Liver (tissue), 7 donors: ENCODE measurements at regions not wholly inside any gene's neighbourhood (a gene's known extent, or its start where the extent isn't known, plus 50 kb on each side); places are given as distances from the start of the nearest gene placed in this dataset.

Source experiments
- DNase-seq: peaks from one replicate; pipeline ENCODE4 v3.0.0-alpha.2; 2017; ENCODE audit warnings: low spot score
- H3K27ac ChIP-seq, 2 donors: one replicate each; pipeline ENCODE4 v1.7.0; 2013; ENCODE audit warnings: inconsistent platforms in 2 of 2, low read length in 2 of 2, control low read depth in 1 of 2, low read depth in 1 of 2, mild to moderate bottlenecking in 1 of 2
- H3K27me3 ChIP-seq, 4 donors: one replicate each; pipeline versions ENCODE4 v1.6.1 to v1.7.0; 2013; ENCODE audit warnings: low read length in 3 of 4, inconsistent platforms in 1 of 4, mild to moderate bottlenecking in 1 of 4, moderate library complexity in 1 of 4; ENCODE audit not compliant: control insufficient read depth in 4 of 4, insufficient read depth in 4 of 4
- H3K36me3 ChIP-seq, 4 donors: one replicate each; pipeline versions ENCODE4 v1.6.1 to v1.7.0; 2013; ENCODE audit warnings: low read length in 3 of 4, mild to moderate bottlenecking in 3 of 4, low read depth in 1 of 4, moderate library complexity in 1 of 4; ENCODE audit not compliant: control insufficient read depth in 4 of 4, insufficient read depth in 3 of 4
- H3K4me1 ChIP-seq, 4 donors: one replicate each; pipeline versions ENCODE4 v1.6.1 to v1.7.0; 2013; ENCODE audit warnings: low read length in 3 of 4, mild to moderate bottlenecking in 3 of 4, moderate library complexity in 1 of 4; ENCODE audit not compliant: control insufficient read depth in 4 of 4, insufficient read depth in 4 of 4
- H3K4me3 ChIP-seq, 3 donors: one replicate each; pipeline versions ENCODE4 v1.6.1 to v1.7.0; 2013; ENCODE audit warnings: low read length in 3 of 3, control low read depth in 1 of 3, low read depth in 1 of 3, mild to moderate bottlenecking in 1 of 3
- H3K9ac ChIP-seq, 2 donors: one replicate each; pipeline ENCODE4 v1.7.0; 2013; ENCODE audit warnings: low read length in 2 of 2, mild to moderate bottlenecking in 2 of 2, moderate library complexity in 2 of 2, control low read depth in 1 of 2, low read depth in 1 of 2
- H3K9me3 ChIP-seq, 4 donors: one replicate each; pipeline versions ENCODE4 v1.6.1 to v1.7.0; 2013; ENCODE audit warnings: low read length in 3 of 4; ENCODE audit not compliant: control insufficient read depth in 4 of 4
- ATF3 ChIP-seq: IDR thresholded peaks from 2 replicates; pipeline ENCODE4 v1.6.1; 2016; ENCODE audit warnings: antibody characterized with exemption
- EGR1 ChIP-seq, 2 donors: IDR thresholded peaks; 2 replicates each; pipeline ENCODE4 v1.6.1; 2016 to 2018; ENCODE audit warnings: antibody characterized with exemption in 2 of 2, low read depth in 2 of 2
- FOXA1 ChIP-seq: IDR thresholded peaks from 2 replicates; pipeline ENCODE4 v1.6.1; 2016; ENCODE audit warnings: antibody characterized with exemption
- FOXA2 ChIP-seq: IDR thresholded peaks from 2 replicates; pipeline ENCODE4 v1.6.1; 2016; ENCODE audit warnings: antibody characterized with exemption
- GABPA ChIP-seq, 2 donors: IDR thresholded peaks in 1 of 2; conservative IDR thresholded peaks in 1 of 2; 2 replicates each; pipeline ENCODE4 v1.6.1; 2016; ENCODE audit warnings: antibody characterized with exemption in 2 of 2, mild to moderate bottlenecking in 1 of 2, moderate library complexity in 1 of 2
- HNF4A ChIP-seq, 2 donors: conservative IDR thresholded peaks; 2 replicates each; pipeline ENCODE4 v1.6.1; 2016; ENCODE audit warnings: antibody characterized with exemption in 2 of 2, mild to moderate bottlenecking in 2 of 2
- HNF4G ChIP-seq: IDR thresholded peaks from 2 replicates; pipeline ENCODE4 v1.6.1; 2016; ENCODE audit warnings: antibody characterized with exemption
- JUND ChIP-seq, 2 donors: IDR thresholded peaks; 2 replicates each; pipeline ENCODE4 v1.6.1; 2016; ENCODE audit warnings: antibody characterized with exemption in 2 of 2
- MAX ChIP-seq: IDR thresholded peaks from 2 replicates; pipeline ENCODE4 v1.6.1; 2016; ENCODE audit warnings: antibody characterized with exemption
- NR2F2 ChIP-seq: IDR thresholded peaks from 2 replicates; pipeline ENCODE4 v1.6.1; 2016; ENCODE audit warnings: antibody characterized with exemption
- RAD21 ChIP-seq, 2 donors: IDR thresholded peaks; 2 replicates each; pipeline ENCODE4 v1.6.1; 2016; ENCODE audit warnings: antibody characterized with exemption in 2 of 2, mild to moderate bottlenecking in 2 of 2
- REST ChIP-seq: IDR thresholded peaks from 2 replicates; pipeline ENCODE4 v1.6.1; 2016; ENCODE audit warnings: antibody characterized with exemption, mild to moderate bottlenecking
- RXRA ChIP-seq, 2 donors: IDR thresholded peaks; 2 replicates each; pipeline ENCODE4 v1.6.1; 2017 to 2018; ENCODE audit warnings: antibody characterized with exemption in 2 of 2, mild to moderate bottlenecking in 1 of 2
- SP1 ChIP-seq: IDR thresholded peaks from 2 replicates; pipeline ENCODE4 v1.6.1; 2018; ENCODE audit warnings: antibody characterized with exemption, mild to moderate bottlenecking
- TAF1 ChIP-seq: conservative IDR thresholded peaks from 2 replicates; pipeline ENCODE4 v1.6.1; 2016; ENCODE audit warnings: antibody characterized with exemption, mild to moderate bottlenecking
- YY1 ChIP-seq: IDR thresholded peaks from 2 replicates; pipeline ENCODE4 v1.6.1; 2016; ENCODE audit warnings: antibody characterized with exemption, mild to moderate bottlenecking
- WGBS: extraction: QIAGEN DNeasy Blood & Tissue Kit; methylation state at CpG from one replicate; pipeline ENCODE4 v1.1.7; 2013; 5-methylcytosine and 5-hydroxymethylcytosine counted together
- TF ChIP-seq, protein P1 (sequence below): IDR thresholded peaks from 2 replicates; pipeline ENCODE4 v1.6.1; 2016; ENCODE audit warnings: antibody characterized with exemption
- donor health status: healthy.
- donor health status: healthy.
- donor health status: healthy.
- donor health status: healthy.

GRCh38 chr6:54771968-54772367, 74.6 kb upstream of the FAM83B start:
- no peaks in the 10 kb centered on the region for H3K27me3 ChIP-seq
- no peak overlapping the region for H3K27ac ChIP-seq
- no peak overlapping the region for H3K9ac ChIP-seq
- WGBS = 75% methylated on average over 3 of the region's 3 CpGs
- DNase-seq = no peak
- no peak for TF ChIP-seq RAD21 (IDR thresholded peaks at IDR 0.05)
- TF ChIP-seq HNF4A (conservative IDR thresholded peaks at IDR 0.05) = peak in 1 of 2 donors; percentile 8
- H3K9me3 ChIP-seq = no peaks in the 10 kb centered on the region
- no peaks in the 10 kb centered on the region for H3K4me1 ChIP-seq
- H3K36me3 ChIP-seq = no peaks in the 10 kb centered on the region
- H3K4me3 ChIP-seq = no peak overlapping the region

DNA sequence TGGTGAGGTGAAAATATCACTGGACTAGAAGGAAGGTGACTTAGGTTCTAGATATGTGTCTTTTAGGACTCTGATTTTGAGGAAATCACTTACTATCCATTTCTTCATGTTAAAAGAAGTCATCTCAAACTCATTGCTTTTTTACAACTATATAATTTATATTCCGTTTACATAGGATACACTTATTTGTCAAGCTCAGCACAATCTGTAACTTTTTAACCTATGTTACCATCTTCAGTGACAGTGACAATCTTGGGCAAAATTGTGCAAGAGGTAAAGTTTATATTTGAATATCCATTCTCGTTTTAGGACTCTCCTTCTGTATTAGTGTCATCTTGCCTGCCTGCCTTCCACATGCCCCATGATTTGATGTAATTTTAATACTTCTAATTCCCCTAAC, 74.0 kb upstream of the FAM83B start:
- DNase-seq = no peak
- H3K27me3 ChIP-seq = no peaks in the 10 kb centered on the region
- H3K27ac ChIP-seq = no peak overlapping the region
- H3K4me1 ChIP-seq = no peaks in the 10 kb centered on the region
- H3K9me3 ChIP-seq = no peaks in the 10 kb centered on the region
- no peak overlapping the region for H3K4me3 ChIP-seq
- no peak overlapping the region for H3K9ac ChIP-seq
- H3K36me3 ChIP-seq = no peaks in the 10 kb centered on the region
- TF ChIP-seq ATF3 (no peak), TAF1 (no peak), REST (no peak), MAX (no peak), HNF4A (conservative IDR thresholded peaks at IDR 0.05) (no peak), RAD21 (IDR thresholded peaks at IDR 0.05) (no peak), GABPA (IDR thresholded peaks at IDR 0.05 in 1 of 2, conservative IDR thresholded peaks at IDR 0.05 in 1 of 2) (no peak), RXRA (IDR thresholded peaks at IDR 0.05) (no peak)
- WGBS = 58% methylated on average over 2 of the region's 2 CpGs

GRCh38 chr6:54775576-54775975, 71.0 kb upstream of the FAM83B start:
- no peaks in the 10 kb centered on the region for H3K4me1 ChIP-seq
- 75% methylated on average over 1 of the region's 1 CpG for WGBS
- TF ChIP-seq EGR1 (IDR thresholded peaks at IDR 0.05; ENCODE audit: low read depth in 2 of 2) = no peak
- no peak for TF ChIP-seq HNF4A (conservative IDR thresholded peaks at IDR 0.05)
- no peak for TF ChIP-seq YY1
- no peak for TF ChIP-seq SP1
- TF ChIP-seq FOXA1 = no peak
- no peak for TF ChIP-seq MAX
- TF ChIP-seq FOXA2 = no peak
- no peak for TF ChIP-seq HNF4G
- TF ChIP-seq RXRA (IDR thresholded peaks at IDR 0.05) = no peak
- TF ChIP-seq, protein P1, sequence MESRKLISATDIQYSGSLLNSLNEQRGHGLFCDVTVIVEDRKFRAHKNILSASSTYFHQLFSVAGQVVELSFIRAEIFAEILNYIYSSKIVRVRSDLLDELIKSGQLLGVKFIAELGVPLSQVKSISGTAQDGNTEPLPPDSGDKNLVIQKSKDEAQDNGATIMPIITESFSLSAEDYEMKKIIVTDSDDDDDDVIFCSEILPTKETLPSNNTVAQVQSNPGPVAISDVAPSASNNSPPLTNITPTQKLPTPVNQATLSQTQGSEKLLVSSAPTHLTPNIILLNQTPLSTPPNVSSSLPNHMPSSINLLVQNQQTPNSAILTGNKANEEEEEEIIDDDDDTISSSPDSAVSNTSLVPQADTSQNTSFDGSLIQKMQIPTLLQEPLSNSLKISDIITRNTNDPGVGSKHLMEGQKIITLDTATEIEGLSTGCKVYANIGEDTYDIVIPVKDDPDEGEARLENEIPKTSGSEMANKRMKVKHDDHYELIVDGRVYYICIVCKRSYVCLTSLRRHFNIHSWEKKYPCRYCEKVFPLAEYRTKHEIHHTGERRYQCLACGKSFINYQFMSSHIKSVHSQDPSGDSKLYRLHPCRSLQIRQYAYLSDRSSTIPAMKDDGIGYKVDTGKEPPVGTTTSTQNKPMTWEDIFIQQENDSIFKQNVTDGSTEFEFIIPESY = no peak
- TF ChIP-seq RAD21 (IDR thresholded peaks at IDR 0.05) = no peak
- TF ChIP-seq ATF3 = no peak
- no peak for TF ChIP-seq TAF1
- TF ChIP-seq JUND (IDR thresholded peaks at IDR 0.05) = no peak
- TF ChIP-seq NR2F2 = no peak
- no peak for TF ChIP-seq GABPA (IDR thresholded peaks at IDR 0.05 in 1 of 2, conservative IDR thresholded peaks at IDR 0.05 in 1 of 2)
- no peak for TF ChIP-seq REST

More at GRCh38 chr6:54775576-54775975, 71.0 kb upstream of the FAM83B start:
- DNase-seq = no peak
- Histone ChIP-seq H3K9ac (no peak overlapping the region), H3K36me3 (no peaks in the 10 kb centered on the region), H3K9me3 (no peaks in the 10 kb centered on the region), H3K27ac (no peak overlapping the region), H3K4me3 (no peak overlapping the region), H3K27me3 (no peaks in the 10 kb centered on the region)
